ENCODE measurements at regions not wholly inside any gene's neighbourhood (a gene's known extent, or its start where the extent isn't known, plus 50 kb on each side); places are given as distances from the start of the nearest gene placed in this dataset.

- DNase-seq (ENCODE audit: low read depth), result no peak
Measured at GRCh38 chr9:27752069-27752468, 178.8 kb upstream of the C9orf72 start.

- DNase-seq (ENCODE audit: low read depth), result no peak
Measured at GRCh38 chr9:27755846-27756245, 182.6 kb upstream of the C9orf72 start.

GRCh38 chr9:27756418-27756817, 183.1 kb upstream of the C9orf72 start:
- DNase-seq (ENCODE audit: low read depth), result no peak

DNA sequence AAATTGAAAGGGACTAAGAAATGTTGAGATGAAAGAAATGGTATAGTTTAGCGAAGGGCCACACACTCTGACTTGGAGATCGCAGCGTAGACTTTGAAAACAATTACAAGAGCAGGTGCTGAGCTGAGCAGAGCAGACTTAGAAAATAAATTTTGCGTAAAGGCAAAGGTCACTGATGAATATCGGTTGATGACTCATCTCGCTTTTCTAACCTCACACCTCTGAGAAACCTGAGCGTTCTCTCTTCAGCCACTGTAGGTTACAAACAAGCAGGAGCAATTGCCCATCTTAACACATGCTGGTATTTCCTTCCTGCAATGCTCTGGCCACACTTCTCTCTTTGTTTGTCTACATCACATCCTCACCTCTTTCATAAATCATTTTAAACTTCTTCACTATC, 190.6 kb upstream of the C9orf72 start:
- no peak for DNase-seq (ENCODE audit: low read depth)

GRCh38 chr9:27765266-27766072, 192.2 kb upstream of the C9orf72 start:
- no peak for DNase-seq (ENCODE audit: low read depth)

DNA sequence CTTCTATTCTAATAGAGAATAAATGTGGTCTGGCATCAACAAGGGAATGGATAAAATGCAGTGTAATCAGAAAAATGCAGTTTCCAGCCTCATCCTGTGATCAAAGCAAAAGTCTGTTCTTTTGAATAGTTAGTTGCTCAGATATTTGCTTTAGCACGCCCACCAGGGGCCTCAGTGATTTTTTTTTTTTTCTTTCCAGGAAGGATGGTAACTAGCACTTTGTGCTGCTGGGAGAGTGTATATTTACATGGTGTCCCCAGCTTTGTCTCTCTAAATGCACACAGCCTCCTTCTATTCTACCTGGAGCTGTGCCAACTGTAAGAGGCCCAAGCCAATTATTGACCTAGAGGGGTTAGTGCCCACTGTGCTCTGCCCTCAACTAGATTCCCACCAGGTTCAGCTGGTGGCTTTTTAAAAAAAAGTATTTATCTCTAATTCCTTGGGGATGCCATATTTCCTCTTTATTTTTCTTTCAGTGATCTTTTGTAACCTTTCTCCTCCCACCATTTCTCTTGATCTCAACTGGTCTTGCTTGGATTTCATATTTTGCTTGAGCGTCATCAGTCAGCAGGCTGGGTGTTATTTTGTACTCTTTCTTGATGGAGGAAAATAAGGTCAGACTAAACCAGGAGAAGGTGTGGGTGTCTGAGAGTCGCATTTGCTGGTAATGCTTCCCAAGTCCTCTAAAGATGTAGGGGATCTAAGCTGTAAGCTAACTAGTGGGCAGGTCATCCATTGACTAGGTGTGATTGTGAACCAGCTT, 193.0 kb upstream of the C9orf72 start:
- no peak for DNase-seq (ENCODE audit: low read depth)

DNA sequence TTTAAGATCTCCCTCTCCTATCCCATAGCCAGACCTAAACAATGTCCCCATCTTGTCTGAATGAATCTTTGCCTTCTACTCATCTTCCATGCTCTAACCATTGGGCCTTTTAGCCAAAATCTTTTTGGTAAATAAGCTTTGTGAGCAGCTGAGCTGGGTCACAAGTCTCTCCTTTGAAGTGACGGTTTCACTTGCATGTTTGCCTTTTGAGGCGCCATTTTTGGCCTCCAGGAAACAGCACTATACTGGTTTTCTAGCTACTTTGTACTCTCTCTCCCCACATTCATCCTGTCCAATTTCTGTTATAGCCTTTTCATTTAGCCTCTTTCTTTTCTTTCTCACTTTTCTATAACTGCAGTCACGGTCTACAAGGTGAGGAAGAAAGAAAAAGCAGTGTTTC, 195.5 kb upstream of the C9orf72 start:
- no peak for DNase-seq (ENCODE audit: low read depth)

DNA sequence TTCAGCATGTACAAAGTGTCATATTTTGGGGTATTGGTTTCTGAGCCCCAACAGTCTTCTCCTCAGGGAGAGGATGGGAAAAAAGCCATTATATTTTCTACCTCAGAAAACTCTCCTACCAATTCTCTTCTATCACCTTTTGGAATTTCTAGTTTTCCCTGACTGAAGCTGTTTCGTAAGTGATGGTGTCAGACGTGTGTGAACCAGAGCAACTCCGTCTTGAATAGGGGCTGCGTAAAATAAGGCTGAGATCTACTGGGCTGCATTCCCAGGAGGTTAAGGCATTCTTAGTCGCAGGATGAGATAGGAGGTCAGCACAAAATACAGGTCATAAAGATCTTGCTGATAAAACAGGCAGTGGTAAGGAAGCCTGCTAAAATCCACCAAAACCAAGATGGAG, 197.3 kb upstream of the C9orf72 start:
- DNase-seq (ENCODE audit: low read depth), result no peak

DNA sequence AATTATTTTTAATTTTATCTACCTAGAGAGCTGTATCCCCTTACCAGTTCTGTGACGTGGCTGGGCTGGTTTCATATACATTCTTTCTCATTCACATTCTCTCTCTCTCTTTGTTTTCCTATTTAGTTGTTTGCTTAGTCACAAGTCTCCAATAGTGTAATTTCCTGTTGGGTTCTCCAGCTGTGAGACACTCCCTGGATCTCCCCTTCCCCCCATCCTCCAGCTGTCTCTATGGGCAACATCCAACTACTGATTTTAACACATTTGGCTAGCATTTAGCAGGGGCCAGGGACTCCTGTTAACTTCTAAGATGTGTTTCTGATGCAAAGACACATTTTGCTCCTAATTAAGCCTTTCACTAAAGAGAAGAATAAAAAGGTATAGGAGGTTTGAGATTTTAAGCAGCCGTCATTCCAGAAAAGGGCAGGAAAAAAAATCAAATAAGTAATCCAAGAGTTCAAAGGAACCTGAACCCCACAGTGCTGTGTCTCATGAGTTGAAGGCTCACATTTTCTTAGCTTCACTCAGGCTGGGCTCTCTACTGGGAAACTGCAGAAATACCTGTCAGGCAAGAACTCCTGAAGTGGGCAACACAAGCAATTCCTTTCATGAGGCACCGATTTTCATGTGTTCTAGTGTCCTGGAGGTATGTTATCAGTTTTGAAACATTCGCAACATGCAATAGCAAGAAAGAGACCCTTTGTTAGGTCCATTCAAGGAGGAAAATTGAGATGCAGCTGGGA, 198.7 kb upstream of the C9orf72 start:
- no peak for DNase-seq (ENCODE audit: low read depth)

DNA sequence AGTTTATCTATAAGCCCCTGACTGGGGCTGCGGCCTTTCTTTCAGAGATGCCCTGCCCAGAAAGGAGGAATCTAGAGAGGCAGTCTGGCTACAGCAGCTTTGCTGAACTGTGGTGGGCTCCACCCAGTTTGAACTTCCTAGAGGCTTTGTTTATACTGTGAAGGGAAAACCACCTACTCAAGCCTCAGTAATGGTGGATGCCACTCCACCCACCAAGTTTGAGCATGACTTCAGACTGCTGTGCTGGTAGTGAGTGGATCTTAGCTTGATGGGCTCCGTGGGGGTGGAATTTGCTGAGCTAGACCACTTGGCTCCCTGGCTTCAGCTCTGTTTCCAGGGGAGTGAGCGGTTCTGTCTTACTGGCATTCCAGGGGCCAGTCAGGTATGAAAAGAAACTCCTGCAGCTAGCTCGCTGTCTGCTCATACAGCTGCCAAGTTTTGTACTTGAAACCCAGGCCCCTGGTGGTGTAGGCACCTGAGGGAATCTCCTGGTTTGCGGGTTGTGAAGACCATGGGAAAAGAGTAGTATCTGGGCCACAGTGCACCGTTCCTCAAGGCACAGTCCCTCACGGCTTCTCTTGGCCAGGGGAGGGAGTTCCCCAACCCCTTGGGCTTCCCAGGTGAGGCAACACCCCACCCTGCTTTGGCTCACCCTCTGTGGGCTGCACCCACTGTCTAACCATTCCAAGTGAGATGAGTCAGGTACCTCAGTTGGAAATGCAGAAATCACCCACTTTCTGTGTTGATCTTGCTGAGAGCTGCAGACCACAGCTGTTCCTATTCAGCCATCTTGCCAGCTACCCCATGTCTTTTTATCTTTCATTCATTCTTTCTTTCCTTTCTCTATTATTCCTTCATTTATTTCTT, 211.8 kb upstream of the C9orf72 start:
- no peak for DNase-seq (ENCODE audit: low read depth)

- no peak for DNase-seq (ENCODE audit: low read depth)
Measured at GRCh38 chr9:27785714-27786100, 212.4 kb upstream of the C9orf72 start.

- no peak for DNase-seq (ENCODE audit: low read depth)
Measured at GRCh38 chr9:27787891-27788290, 214.6 kb upstream of the C9orf72 start.

DNA sequence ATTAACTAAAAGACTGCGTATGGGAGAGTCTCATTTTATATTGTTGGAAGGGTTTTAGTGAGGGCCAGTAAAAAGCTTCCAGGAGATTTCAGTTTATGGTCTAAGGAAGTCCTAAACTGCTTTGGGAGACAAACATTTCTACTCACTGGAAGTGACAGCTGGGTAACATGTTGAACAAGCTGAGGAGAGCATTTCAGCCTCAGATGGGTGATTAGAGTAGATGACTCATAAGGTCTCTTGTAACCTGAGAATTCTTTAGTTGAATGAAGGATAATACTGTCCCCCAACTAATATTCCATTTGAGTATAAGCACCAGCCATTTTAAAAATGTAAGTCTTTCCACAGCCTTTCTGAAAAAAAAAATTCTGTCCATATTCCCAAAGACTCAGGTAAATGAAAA, 218.0 kb upstream of the C9orf72 start:
- DNase-seq (ENCODE audit: low read depth), result no peak

DNA sequence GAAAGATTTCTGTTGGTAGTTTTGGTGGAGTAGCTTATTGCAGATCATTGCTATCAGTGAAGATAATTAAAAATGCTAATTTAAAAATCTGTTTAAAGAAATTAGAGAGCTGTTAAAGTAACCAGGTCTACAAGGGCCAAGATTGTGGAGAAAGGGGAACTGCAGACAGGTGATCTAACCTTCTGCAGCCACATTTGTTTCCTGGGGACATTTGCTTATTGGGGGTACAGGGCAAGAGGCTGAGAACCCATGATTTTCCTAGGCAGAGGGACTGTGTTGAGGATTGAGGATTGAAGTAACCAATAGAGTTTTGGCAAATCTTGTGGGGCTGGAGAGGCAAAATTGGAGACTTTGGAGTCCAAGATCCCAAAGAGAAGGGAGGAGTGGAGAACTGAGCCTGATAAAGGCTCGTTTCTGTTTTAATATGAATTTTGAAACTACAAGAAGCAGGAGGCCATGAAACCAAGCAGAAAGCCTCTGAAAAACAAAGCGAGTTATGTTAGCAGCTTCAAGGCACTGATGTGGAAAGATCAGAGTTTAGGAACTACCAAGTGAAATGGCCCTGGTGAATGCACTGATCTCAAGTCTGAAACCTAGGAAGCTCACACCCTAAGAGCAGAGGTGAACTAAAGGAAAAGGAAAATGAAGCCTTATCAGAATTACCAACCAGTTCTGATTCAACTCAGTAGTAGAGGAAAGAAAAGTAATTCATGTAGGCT, 219.8 kb upstream of the C9orf72 start:
- DNase-seq (ENCODE audit: low read depth), result no peak

DNA sequence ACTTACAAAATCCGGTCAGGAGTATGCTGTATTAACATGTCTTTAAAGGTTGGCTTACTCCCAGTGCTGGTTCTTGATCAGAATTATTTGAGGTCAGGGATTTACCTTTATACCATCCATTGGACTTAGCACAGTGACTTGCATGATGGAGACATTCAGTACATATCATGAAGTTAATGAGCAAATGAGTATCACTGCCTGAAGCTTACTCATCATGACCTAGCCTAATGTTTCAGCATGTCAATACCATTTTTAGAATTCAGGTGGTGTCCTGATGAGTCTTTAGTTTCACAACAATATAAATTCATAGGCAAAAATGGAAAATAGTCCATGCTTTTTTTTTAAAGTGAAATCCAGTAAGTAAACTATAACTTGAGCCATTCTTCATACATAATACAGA, 226.0 kb upstream of the C9orf72 start:
- DNase-seq (ENCODE audit: low read depth), result no peak

- DNase-seq (ENCODE audit: low read depth), result no peak
Measured at GRCh38 chr9:27800159-27800558, 226.9 kb upstream of the C9orf72 start.

- no peak for DNase-seq (ENCODE audit: low read depth)
Measured at GRCh38 chr9:27800692-27801370, 227.6 kb upstream of the C9orf72 start.

- no peak for DNase-seq (ENCODE audit: low read depth)
Measured at GRCh38 chr9:27801545-27801944, 228.3 kb upstream of the C9orf72 start.

DNA sequence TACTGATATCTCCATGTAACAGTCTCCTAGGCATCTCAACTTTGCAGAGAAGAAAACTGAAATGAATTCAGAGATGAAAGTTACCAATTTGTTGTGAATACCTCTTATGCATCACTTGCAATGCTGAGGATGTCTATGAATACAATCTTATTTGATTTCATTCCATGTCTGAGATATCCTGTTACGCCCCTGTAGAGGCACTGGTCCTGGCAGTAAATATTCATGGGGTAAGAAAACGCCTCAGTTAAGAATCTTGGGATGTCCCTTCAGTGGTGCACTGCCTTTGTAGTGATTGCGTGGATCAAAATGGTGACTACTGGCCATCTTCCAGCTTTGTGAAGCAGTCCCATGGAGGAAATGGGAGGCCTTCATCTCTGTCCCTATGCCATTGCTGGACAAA, 229.1 kb upstream of the C9orf72 start:
- no peak for DNase-seq (ENCODE audit: low read depth)

DNA sequence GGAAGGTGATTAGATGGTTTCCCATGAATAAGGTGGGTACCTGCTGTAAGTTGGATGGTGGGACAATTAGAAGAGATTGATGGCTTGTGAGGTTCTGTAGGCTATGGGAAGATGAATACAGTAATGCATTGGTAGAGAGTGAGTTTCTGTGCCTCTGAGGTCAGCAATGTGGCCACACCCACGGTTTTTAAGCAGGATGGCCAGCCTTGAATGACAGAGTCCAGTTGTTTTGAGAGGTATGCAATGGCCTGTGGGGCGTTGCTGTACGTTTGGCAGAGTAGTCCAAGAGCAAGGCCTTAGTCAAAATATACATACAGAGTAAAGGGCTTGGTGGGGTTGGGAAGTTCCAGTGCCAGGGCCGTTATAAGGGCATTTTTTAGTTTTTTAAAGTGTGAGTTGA, 235.6 kb upstream of the C9orf72 start:
- no peak for DNase-seq (ENCODE audit: low read depth)

GRCh38 chr9:27817747-27818146, 244.5 kb upstream of the C9orf72 start:
- DNase-seq (ENCODE audit: low read depth), result no peak

Measured in stromal cell of bone marrow (primary cell).